CD4-positive, alpha-beta T cell (primary cell): ENCODE measurements at regions not wholly inside any gene's neighbourhood (a gene's known extent, or its start where the extent isn't known, plus 50 kb on each side); places are given as distances from the start of the nearest gene placed in this dataset.

Experiments used
- ATAC-seq: fragments of 200-7000 bp; cut with Tn5 transposase; one replicate; pipeline ENCODE4 v1.10.0; 2022; ENCODE audit warnings: mild to moderate bottlenecking; ENCODE audit not compliant: poor library complexity
- CTCF ChIA-PET: fragments of 350-600 bp; sonication (Branson Sonifier 250); formaldehyde crosslinking; loops from one replicate; lab custom pipeline; 2021; ENCODE audit warnings: antibody characterized with exemption, inconsistent platforms; lab: Charles Lee
- POLR2A ChIA-PET: fragments of 350-600 bp; sonication (Branson Sonifier 250); formaldehyde crosslinking; loops from one replicate; lab custom pipeline; 2021; ENCODE audit warnings: antibody characterized with exemption, inconsistent platforms; lab: Charles Lee
- DNase-seq, 14 experiments: peaks; one replicate each; pipeline ENCODE4 v3.0.0-alpha.2; 2013 to 2020; ENCODE audit warnings: mixed read lengths in 2 of 14
- H3K27ac ChIP-seq, 2 donors: one replicate each; pipeline versions ENCODE4 v1.5.1 to v1.7.0; 2013; ENCODE audit warnings: low read length in 2 of 2, low read depth in 1 of 2, mild to moderate bottlenecking in 1 of 2
- H3K27me3 ChIP-seq, 2 experiments: 1 replicate in 1 of 2; 2 replicates in 1 of 2; pipeline versions ENCODE4 v1.6.1 to v1.7.0; 2013; ENCODE audit warnings: low read length in 2 of 2, control low read depth in 1 of 2, mild to moderate bottlenecking in 1 of 2, moderate library complexity in 1 of 2; ENCODE audit not compliant: insufficient read depth in 2 of 2, control insufficient read depth in 1 of 2
- H3K36me3 ChIP-seq: one replicate; pipeline ENCODE4 v1.6.1; 2013; ENCODE audit warnings: low read length, control low read depth; ENCODE audit not compliant: insufficient read depth
- H3K4me1 ChIP-seq: one replicate; pipeline ENCODE4 v1.6.1; 2013; ENCODE audit warnings: low read length, control low read depth; ENCODE audit not compliant: insufficient read depth
- H3K4me3 ChIP-seq: one replicate; pipeline ENCODE4 v1.5.1; 2013; ENCODE audit warnings: mild to moderate bottlenecking, low read length, moderate library complexity
- H3K9me3 ChIP-seq, 2 experiments: 1 replicate in 1 of 2; 2 replicates in 1 of 2; pipeline versions ENCODE4 v1.6.1 to v1.7.0; 2013; ENCODE audit warnings: low read length in 2 of 2, mild to moderate bottlenecking in 2 of 2, control low read depth in 1 of 2, moderate library complexity in 1 of 2; ENCODE audit not compliant: control insufficient read depth in 1 of 2, insufficient read depth in 1 of 2
- H3K27ac Mint-ChIP-seq: one replicate; pipeline ENCODE4 v1.8.0; 2020; ENCODE audit warnings: mixed read lengths
- H3K27me3 Mint-ChIP-seq: one replicate; pipeline ENCODE4 v1.8.0; 2021; ENCODE audit warnings: mixed read lengths
- H3K36me3 Mint-ChIP-seq: one replicate; pipeline ENCODE4 v1.8.0; 2021; ENCODE audit warnings: low read depth, mixed read lengths
- H3K4me1 Mint-ChIP-seq: one replicate; pipeline ENCODE4 v1.8.0; 2021; ENCODE audit warnings: low read depth, mixed read lengths
- H3K4me3 Mint-ChIP-seq: one replicate; pipeline ENCODE4 v1.8.0; 2020; ENCODE audit warnings: mild to moderate bottlenecking, mixed read lengths
- H3K9me3 Mint-ChIP-seq: one replicate; pipeline ENCODE4 v1.8.0; 2020; ENCODE audit warnings: mixed read lengths
- intact Hi-C, 2 experiments: fragments of 100-400 bp; cut with DNase I in 1 of 2; cut with micrococcal nuclease in 1 of 2; formaldehyde crosslinking; loops; one replicate each; pipeline versions ENCODE4 v1.15.1 to v1.9.0; 2023 to 2025; cut with DNase I, micrococcal nuclease
- TF ChIP-seq, protein P1 (sequence below): fragments of 200-600 bp; IDR thresholded peaks from one replicate; pipeline ENCODE4 v1.8.0; 2022; ENCODE audit warnings: antibody characterized with exemption, mild to moderate bottlenecking

DNA sequence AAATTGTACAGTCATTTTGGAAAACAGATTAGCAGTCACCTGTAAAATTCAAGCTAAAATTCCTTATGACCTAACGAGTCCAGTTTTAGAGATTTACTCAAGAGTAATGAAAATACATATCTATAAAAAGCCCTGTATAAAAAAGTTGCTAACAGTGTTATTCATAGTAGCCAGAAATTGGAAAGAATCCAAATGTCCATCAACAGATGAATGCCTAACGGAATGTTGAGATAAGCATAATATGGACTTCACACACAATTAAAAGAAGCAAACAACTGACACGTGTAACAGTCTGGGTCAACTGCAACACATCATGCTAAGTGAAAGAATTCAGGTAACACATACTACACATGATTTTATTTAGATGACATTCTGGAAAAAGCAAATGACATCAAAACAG lies 584.8 kb upstream of the AGA start:
- Mint-ChIP-seq H3K36me3 (no peaks in the 10 kb centered on the region), H3K4me3 (no peak overlapping the region), H3K9me3 (no peaks in the 10 kb centered on the region), H3K27ac (no peak overlapping the region), H3K4me1 (no peaks in the 10 kb centered on the region), H3K27me3 (no peaks in the 10 kb centered on the region)
- POLR2A ChIA-PET: no interaction called here
- Histone ChIP-seq H3K9me3 (no peaks in the 10 kb centered on the region), H3K36me3 (no peaks in the 10 kb centered on the region), H3K4me1 (no peaks in the 10 kb centered on the region), H3K27me3 (no peaks in the 10 kb centered on the region), H3K27ac (no peak overlapping the region), H3K4me3 (no peak overlapping the region)
- CTCF ChIA-PET: no interaction called here
- ATAC-seq (no peak), DNase-seq (no peak)
- intact Hi-C loops: no loop called here
- TF ChIP-seq, protein P1, sequence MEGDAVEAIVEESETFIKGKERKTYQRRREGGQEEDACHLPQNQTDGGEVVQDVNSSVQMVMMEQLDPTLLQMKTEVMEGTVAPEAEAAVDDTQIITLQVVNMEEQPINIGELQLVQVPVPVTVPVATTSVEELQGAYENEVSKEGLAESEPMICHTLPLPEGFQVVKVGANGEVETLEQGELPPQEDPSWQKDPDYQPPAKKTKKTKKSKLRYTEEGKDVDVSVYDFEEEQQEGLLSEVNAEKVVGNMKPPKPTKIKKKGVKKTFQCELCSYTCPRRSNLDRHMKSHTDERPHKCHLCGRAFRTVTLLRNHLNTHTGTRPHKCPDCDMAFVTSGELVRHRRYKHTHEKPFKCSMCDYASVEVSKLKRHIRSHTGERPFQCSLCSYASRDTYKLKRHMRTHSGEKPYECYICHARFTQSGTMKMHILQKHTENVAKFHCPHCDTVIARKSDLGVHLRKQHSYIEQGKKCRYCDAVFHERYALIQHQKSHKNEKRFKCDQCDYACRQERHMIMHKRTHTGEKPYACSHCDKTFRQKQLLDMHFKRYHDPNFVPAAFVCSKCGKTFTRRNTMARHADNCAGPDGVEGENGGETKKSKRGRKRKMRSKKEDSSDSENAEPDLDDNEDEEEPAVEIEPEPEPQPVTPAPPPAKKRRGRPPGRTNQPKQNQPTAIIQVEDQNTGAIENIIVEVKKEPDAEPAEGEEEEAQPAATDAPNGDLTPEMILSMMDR: no peak

DNA sequence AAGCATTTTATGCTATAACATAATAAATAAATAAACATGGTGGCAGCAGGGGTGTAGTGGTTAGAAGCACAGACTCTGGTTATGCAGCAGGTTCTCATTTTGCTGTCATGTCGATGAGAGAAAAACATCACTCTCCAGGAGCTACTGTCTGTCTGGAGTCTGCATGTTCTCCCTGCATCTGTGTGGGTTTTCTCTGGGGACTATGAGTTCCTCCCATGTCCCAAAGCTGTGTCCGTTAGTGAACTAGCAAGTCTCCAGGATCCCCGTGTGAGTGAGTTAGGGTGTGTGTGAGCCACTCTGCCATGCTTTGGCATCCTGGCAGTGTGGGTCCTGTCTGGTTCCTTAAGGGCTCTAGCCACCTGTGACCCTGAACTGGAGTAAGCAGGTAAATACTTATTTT lies 585.6 kb upstream of the AGA start:
- Histone ChIP-seq H3K9me3 (no peaks in the 10 kb centered on the region), H3K4me1 (no peaks in the 10 kb centered on the region), H3K27me3 (no peaks in the 10 kb centered on the region), H3K4me3 (no peak overlapping the region), H3K27ac (no peak overlapping the region), H3K36me3 (no peaks in the 10 kb centered on the region)
- H3K36me3 Mint-ChIP-seq: no peaks in the 10 kb centered on the region
- H3K4me1 Mint-ChIP-seq: no peaks in the 10 kb centered on the region
- H3K9me3 Mint-ChIP-seq: peaks cover 3% of the 10 kb centered on the region
- no peak overlapping the region for H3K4me3 Mint-ChIP-seq
- TF ChIP-seq, protein P1: no peak
- ChIA-PET POLR2A (no interaction called here), CTCF (no interaction called here)
- intact Hi-C loops: no loop called here
- no peaks in the 10 kb centered on the region for H3K27me3 Mint-ChIP-seq
- H3K27ac Mint-ChIP-seq: no peak overlapping the region
- no peak for ATAC-seq
- DNase-seq: no peak

DNA sequence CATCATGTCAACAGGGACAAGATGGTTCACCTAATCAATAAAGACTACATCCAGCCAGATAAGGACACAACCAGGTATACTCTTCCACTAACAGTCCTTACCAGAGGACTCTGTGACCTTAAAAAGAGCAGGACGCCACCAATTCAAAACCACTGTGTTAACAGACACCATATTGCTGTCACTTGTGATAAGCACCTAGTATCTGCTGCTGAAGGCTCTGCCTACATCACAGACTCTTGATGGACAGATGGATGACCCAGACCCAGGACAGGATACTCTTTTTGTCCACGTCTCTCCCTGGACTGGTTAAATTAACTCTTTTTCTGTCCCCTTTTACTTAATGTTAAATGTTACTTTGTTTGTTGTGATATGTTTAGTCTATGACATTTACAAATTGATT lies 586.2 kb upstream of the AGA start:
- H3K27ac ChIP-seq: no peak overlapping the region

More for the DNA sequence above, 586.2 kb upstream of the AGA start:
- intact Hi-C loops: no loop called here
- CTCF ChIA-PET: no interaction called here
- Mint-ChIP-seq H3K36me3 (no peaks in the 10 kb centered on the region), H3K27me3 (no peaks in the 10 kb centered on the region), H3K4me1 (no peaks in the 10 kb centered on the region), H3K27ac (no peak overlapping the region), H3K9me3 (peaks cover 3% of the 10 kb centered on the region), H3K4me3 (no peak overlapping the region)
- Histone ChIP-seq H3K36me3 (no peaks in the 10 kb centered on the region), H3K27me3 (no peaks in the 10 kb centered on the region), H3K4me3 (no peak overlapping the region), H3K9me3 (no peaks in the 10 kb centered on the region), H3K4me1 (no peaks in the 10 kb centered on the region)
- POLR2A ChIA-PET: no interaction called here
- ATAC-seq: no peak
- TF ChIP-seq, protein P1: no peak
- no peak for DNase-seq
